ENCODE measurements at regions not wholly inside any gene's neighbourhood (a gene's known extent, or its start where the extent isn't known, plus 50 kb on each side); places are given as distances from the start of the nearest gene placed in this dataset.

DNA sequence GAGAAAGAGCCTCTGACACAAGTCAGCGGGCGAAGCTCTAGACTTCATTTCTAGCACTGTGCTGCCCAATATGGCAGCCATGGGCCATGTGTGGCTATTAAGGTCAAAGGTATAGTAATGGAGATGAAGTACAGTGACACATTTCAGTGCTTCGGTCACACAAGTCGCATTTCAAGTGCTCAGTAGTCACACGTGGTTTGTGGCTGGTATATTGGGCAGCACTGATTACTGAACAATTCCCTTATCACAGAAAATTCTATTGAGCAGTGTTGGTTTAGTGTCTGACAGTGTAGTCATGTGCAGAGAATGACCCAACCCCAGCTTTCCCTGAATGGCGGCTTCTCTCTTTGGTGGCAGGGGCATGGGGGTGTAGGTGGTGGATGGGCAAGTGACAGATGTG is 84.9 kb upstream of the SDK2 start:
- H3K27ac Mint-ChIP-seq, result no peak overlapping the region
- no peak for ATAC-seq
- DNase-seq, result no peak
- peaks cover 4% of the 10 kb centered on the region for H3K4me1 Mint-ChIP-seq
- H3K4me3 Mint-ChIP-seq, result no peak overlapping the region
- H3K9me3 ChIP-seq (ENCODE audit: control insufficient read depth, low read length, poor library complexity, severe bottlenecking), result no peaks in the 10 kb centered on the region
- H3K27me3 Mint-ChIP-seq, result no peaks in the 10 kb centered on the region
- peaks cover 2% of the 10 kb centered on the region for H3K36me3 Mint-ChIP-seq (ENCODE audit: low read depth)

DNA sequence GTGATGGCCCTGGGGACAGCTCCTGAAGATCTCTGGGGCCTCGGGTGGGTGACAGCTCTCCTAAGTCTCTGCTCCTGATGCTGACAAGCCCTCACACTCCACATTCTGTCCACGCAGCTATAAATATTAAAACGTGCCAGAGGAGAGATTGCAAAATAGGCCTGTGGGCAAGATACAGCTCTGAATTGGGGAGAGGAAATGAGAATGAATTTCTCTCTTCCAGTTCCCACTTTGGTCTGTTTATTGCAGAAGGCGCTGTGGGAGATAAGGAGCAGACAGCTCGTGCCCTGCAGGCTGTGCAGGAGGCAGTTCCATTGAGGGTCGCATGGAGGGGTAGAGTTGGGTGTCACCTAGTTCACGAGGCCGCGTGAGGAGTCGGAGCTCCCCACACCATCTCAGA is 87.5 kb upstream of the SDK2 start:
- ATAC-seq (no peak), DNase-seq (no peak)
- H3K9me3 ChIP-seq (ENCODE audit: control insufficient read depth, low read length, poor library complexity, severe bottlenecking), result no peaks in the 10 kb centered on the region
- Mint-ChIP-seq H3K27ac (no peak overlapping the region), H3K27me3 (no peaks in the 10 kb centered on the region), H3K4me3 (no peak overlapping the region), H3K4me1 (no peaks in the 10 kb centered on the region), H3K36me3 (ENCODE audit: low read depth) (peaks cover 2% of the 10 kb centered on the region)

DNA sequence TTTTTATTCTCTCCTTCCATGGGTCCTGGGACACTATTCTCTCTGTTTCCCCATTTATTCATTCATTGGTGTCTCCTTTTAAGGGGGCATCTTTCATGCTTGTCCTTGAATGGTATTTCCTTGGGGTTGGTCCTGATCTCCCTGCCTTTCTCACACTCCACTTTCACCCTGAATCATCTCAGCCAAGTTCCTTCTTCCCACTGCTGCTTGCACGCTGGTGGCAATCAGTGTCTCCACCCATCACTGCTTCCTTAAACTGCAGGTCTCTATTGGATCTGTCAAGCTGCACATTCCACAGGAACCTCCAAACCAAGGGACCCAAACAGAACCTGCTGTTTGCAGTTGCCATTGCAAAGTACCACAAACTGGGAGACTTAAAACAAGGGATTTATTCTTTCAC is 89.3 kb upstream of the SDK2 start:
- H3K4me1 Mint-ChIP-seq, result peaks cover 1% of the 10 kb centered on the region
- H3K4me3 Mint-ChIP-seq, result no peak overlapping the region
- DNase-seq, result no peak
- no peaks in the 10 kb centered on the region for H3K27me3 Mint-ChIP-seq
- ATAC-seq, result no peak
- H3K36me3 Mint-ChIP-seq (ENCODE audit: low read depth), result peaks cover 5% of the 10 kb centered on the region
- H3K27ac Mint-ChIP-seq, result no peak overlapping the region
- no peaks in the 10 kb centered on the region for H3K9me3 ChIP-seq (ENCODE audit: control insufficient read depth, low read length, poor library complexity, severe bottlenecking)

DNA sequence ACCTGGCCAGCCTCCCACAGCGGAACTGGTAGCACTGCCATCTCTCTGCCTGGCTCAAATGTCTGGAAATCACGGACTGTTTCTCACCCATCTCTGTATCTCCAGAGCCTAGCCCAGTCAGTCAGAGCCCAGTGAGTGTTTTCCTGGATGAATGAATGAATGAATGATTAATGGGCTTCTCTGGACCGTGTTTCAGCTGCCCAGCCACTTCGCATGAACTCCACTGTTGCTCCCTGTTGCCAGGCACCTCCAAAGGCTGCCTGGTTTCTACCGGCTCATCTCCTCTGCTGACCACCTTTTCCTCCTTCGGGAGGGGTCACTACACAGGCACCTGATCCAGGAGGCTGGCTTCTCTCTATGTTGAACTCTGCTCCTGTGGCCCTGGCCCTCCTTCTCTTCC is 91.0 kb upstream of the SDK2 start:
- Mint-ChIP-seq H3K27ac (no peak overlapping the region), H3K4me3 (no peak overlapping the region), H3K36me3 (ENCODE audit: low read depth) (peaks cover 5% of the 10 kb centered on the region), H3K27me3 (no peaks in the 10 kb centered on the region), H3K4me1 (peaks cover 7% of the 10 kb centered on the region)
- ATAC-seq, result no peak
- H3K9me3 ChIP-seq (ENCODE audit: control insufficient read depth, low read length, poor library complexity, severe bottlenecking), result no peaks in the 10 kb centered on the region
- no peak for DNase-seq

DNA sequence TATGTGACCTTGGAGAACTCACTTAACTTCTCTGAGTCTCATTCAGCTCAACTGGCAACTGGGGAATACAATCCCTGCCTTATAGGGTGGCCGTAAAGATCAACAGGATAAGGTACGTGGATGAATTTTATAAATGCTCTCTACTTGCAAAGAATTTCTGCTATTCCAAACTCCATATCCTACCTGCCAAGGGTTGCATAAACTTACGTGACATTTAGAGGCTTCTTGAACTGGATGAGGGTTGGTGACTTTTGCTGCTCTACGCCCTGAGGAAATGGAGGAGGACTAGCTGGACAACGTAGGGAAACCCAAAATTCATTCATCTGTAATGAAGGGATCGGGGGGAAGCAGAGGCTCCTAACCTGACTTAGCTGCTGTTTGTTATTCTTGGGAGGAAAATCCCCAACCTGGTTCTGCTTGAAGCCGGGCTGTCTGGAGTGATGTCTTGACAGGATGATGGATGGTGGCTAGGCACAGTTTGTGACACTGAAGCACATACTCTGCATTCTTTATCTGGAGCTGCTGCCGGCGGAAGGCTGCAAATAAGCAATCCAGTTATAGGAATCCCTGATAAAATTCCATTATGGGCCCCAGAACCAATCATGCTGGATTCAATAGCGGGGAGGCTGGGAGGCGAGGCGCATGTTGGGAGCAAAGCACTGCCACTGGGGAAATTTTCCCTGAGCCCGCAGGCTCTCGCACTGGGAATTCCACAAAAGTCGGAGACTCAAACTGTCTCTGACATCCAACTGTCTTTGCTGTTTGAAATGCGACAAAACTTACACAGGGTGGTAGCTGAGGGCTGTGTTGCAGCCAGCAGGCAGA is 94.7 kb upstream of the SDK2 start:
- Mint-ChIP-seq H3K27me3 (no peaks in the 10 kb centered on the region), H3K36me3 (ENCODE audit: low read depth) (peaks cover 3% of the 10 kb centered on the region), H3K4me3 (no peak overlapping the region), H3K4me1 (peaks cover 14% of the 10 kb centered on the region), H3K27ac (no peak overlapping the region)
- no peak for ATAC-seq
- DNase-seq, result no peak
- H3K9me3 ChIP-seq (ENCODE audit: control insufficient read depth, low read length, poor library complexity, severe bottlenecking), result no peaks in the 10 kb centered on the region

DNA sequence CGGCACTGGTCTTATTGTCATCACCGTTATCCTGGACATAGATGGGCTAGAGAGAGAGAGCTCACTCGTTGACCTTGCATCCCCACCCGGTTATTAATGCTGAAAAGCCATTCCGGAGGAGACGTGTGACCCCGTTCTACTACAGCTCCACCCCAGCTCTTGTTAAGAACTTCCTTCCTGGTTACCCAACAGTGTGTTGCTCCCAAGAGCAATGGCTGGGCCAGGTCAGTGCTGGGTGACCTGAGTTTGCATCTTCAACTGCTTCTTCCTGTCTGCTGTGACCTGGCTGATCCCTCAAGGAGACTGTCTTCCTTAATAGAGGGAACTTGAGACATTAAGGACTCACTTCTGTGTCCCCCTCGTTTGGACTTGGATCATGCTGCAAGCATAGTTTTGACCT is 96.1 kb upstream of the SDK2 start:
- no peaks in the 10 kb centered on the region for H3K9me3 ChIP-seq (ENCODE audit: control insufficient read depth, low read length, poor library complexity, severe bottlenecking)
- H3K27ac Mint-ChIP-seq, result no peak overlapping the region
- H3K27me3 Mint-ChIP-seq, result peaks cover 6% of the 10 kb centered on the region
- ATAC-seq, result no peak
- peaks cover 19% of the 10 kb centered on the region for H3K4me1 Mint-ChIP-seq
- no peak overlapping the region for H3K4me3 Mint-ChIP-seq
- DNase-seq, result no peak
- peaks cover 3% of the 10 kb centered on the region for H3K36me3 Mint-ChIP-seq (ENCODE audit: low read depth)

DNA sequence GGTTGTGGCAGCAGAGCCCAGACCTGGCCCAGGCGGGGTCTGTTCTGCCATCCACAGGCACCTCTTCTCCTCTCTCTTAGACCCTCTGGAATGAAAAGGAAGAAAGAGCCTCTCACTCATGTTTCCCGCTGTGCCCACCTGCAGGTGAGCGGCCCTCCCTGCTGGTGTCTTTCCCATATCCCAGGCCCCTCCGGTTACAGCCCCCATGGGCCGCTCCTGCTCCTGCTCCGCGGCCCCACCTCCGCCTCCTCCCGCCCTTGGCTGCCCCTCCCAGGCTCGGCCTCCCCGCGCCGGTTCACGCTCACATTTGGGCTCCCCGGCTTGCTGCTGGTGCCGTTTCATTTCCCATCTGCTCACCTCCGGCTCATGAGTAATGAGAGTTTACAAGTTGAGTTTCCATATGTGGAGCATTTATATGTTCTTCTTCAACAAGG is 98.7 kb upstream of the SDK2 start:
- H3K9me3 ChIP-seq (ENCODE audit: control insufficient read depth, low read length, poor library complexity, severe bottlenecking), result no peaks in the 10 kb centered on the region
- DNase-seq (no peak), ATAC-seq (no peak)
- Mint-ChIP-seq H3K27me3 (peaks cover 20% of the 10 kb centered on the region), H3K27ac (no peak overlapping the region), H3K36me3 (ENCODE audit: low read depth) (no peaks in the 10 kb centered on the region), H3K4me1 (peaks cover 19% of the 10 kb centered on the region), H3K4me3 (no peak overlapping the region)

DNA sequence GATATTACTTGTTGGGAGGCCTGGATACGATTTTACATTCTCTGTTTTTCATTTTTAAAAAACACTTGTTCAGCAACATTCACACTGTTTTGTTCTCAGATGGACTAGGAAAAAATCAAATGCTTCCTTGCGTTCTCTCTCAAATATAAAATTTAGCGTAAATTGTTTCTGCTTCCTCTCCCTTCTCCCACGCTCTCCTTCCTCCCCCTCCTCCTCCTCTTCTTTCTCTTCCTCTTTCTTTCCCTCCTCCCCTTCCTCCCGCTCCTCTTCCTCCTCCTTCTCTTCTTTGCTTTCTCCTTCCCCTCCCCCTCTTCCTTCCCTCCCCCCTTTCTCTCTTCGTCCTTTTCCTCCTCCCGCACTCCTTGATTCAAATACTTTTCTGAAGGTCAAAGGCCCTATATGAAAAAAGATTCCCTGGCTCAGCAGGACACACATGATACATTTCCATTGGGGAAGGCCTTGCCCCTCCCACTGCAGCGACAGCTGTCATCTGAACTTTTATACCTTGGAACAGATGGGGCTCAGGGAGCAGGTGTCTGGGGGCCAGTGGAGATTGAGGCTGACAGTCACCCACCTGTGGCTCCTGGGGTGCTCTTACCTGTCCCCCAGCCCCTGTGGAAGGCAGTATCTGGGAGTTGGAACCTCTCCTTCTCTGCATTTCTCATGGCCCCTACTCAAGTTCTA is 99.4 kb upstream of the SDK2 start:
- H3K4me3 Mint-ChIP-seq, result no peak overlapping the region
- no peaks in the 10 kb centered on the region for H3K9me3 ChIP-seq (ENCODE audit: control insufficient read depth, low read length, poor library complexity, severe bottlenecking)
- DNase-seq, result no peak
- H3K27me3 Mint-ChIP-seq, result peaks cover 24% of the 10 kb centered on the region
- no peak for ATAC-seq
- no peaks in the 10 kb centered on the region for H3K36me3 Mint-ChIP-seq (ENCODE audit: low read depth)
- H3K27ac Mint-ChIP-seq, result no peak overlapping the region
- peaks cover 17% of the 10 kb centered on the region for H3K4me1 Mint-ChIP-seq

DNA sequence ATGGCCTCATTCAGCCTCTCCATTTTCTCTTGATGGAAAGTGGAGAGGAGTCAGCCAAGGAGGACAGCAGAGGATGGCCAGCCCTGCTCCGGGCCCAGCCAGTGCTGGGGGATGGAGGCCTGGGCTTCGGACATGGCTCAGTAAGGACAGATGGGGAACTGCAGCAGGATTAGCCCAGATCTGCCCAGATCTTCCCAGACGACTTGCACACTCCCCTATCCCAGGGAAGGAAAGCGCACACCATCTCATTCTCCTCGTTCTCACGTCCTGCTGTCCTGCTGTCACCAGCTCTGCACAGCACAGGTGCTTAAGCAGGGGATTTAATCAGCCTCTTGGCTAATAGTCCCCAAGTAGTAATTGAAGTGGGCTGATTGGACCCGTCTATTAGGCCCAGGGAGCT is 100.2 kb upstream of the SDK2 start:
- H3K36me3 Mint-ChIP-seq (ENCODE audit: low read depth), result no peaks in the 10 kb centered on the region
- no peak overlapping the region for H3K27ac Mint-ChIP-seq
- ATAC-seq, result no peak
- DNase-seq, result no peak
- no peak overlapping the region for H3K4me3 Mint-ChIP-seq
- H3K4me1 Mint-ChIP-seq, result peaks cover 17% of the 10 kb centered on the region
- H3K9me3 ChIP-seq (ENCODE audit: control insufficient read depth, low read length, poor library complexity, severe bottlenecking), result no peaks in the 10 kb centered on the region
- H3K27me3 Mint-ChIP-seq, result peaks cover 24% of the 10 kb centered on the region

DNA sequence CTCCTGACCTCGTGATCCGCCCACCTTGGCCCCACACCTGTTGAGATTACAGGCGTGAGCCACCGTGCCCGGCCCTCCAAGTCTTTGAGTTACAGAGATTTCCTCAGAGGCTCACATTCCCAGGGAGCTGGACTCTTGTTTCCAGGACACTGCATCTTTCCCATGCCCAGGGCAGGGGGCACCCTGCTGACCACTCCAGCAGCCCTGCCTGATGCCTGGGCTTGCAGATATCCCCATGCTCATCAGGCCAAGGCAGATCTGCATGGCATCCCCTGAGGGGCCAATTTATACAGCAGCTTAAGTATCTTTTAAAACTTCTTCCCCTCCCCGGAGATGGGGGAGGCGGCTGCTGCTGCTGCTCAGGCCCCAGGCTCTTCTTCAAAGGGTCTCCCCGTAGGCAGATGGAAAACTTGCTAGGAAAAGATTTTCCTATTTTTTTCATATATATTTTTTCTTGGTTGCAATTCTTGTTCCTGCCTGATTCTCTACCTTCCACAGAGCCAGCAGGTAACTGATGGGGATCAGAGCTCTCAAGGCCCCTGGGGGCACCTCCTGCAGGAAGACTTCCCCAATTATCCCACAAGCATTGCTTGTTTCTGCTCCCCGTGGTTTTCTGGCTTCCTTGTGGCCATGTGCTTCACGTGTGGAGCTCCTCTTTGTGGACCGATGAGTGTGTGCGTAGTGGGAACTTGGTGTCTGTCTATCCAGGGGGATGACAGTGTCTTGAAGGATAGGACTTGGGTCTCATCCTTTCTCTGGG is 102.2 kb upstream of the SDK2 start:
- Mint-ChIP-seq H3K4me1 (peaks cover 4% of the 10 kb centered on the region), H3K36me3 (ENCODE audit: low read depth) (no peaks in the 10 kb centered on the region), H3K4me3 (no peak overlapping the region), H3K27ac (no peak overlapping the region), H3K27me3 (peaks cover 24% of the 10 kb centered on the region)
- no peaks in the 10 kb centered on the region for H3K9me3 ChIP-seq (ENCODE audit: control insufficient read depth, low read length, poor library complexity, severe bottlenecking)
- ATAC-seq, result no peak
- no peak for DNase-seq

DNA sequence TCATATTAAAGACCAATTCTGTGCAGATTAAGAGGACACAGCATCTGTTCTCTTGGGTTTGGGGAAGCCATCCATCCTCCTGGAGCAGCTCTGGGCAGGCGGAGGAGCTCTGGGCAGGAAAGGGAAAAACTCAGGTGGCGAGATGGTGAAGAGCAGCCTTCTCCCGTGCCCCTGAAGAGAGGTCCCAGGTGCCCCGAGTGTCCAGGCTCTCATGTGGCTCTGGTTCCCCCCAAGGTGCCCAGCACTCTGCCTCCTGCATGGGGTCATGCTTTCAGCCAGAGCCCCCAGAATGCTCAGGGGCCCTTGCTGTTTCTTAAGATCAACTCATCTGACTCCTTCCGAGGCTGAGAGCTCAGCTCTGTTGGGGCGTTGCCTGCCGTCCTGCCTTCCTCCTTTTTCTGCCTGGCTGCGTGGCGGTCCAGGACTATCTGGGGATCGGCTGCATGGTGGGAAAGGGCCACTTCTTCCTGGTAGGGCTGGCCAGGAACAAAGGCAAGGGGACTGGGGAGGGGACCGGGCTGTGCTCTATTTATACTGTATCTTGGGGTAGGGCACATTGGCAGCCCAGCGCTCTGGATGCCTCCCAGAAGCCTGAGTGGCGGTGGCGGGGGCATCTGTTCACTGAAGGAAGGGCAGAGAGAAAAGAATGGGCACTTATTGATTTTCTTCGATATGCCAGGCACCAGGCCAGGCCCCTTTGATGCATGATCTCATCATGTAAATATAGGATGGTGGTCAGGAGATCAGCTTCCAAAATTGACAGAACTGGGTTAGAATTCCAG is 103.2 kb upstream of the SDK2 start:
- H3K27ac Mint-ChIP-seq, result no peak overlapping the region
- no peaks in the 10 kb centered on the region for H3K36me3 Mint-ChIP-seq (ENCODE audit: low read depth)
- DNase-seq (no peak), ATAC-seq (no peak)
- H3K27me3 Mint-ChIP-seq, result peaks cover 24% of the 10 kb centered on the region
- no peak overlapping the region for H3K4me3 Mint-ChIP-seq
- H3K4me1 Mint-ChIP-seq, result peaks cover 4% of the 10 kb centered on the region
- H3K9me3 ChIP-seq (ENCODE audit: control insufficient read depth, low read length, poor library complexity, severe bottlenecking), result no peaks in the 10 kb centered on the region

DNA sequence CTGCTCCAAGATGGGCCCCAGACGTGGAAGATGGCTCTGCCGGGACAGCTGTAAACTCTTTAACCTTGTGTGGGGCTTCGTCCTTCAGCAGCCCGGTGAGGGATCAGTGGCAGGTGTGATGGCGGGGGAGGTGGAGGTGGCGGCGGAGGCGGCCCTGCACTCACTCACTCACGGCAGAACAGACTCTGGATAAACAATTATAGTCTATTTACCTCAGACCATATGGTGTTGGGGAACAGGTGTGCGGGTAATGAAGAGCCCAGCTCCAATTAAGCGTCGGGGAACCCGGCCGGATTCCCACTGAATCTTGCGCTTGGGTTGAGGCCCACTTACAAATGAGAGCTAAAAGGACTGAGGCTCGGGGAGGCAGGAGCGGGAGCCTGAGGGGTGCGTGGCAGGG is 104.3 kb upstream of the SDK2 start:
- Mint-ChIP-seq H3K4me3 (no peak overlapping the region), H3K4me1 (peaks cover 4% of the 10 kb centered on the region), H3K27ac (no peak overlapping the region), H3K36me3 (ENCODE audit: low read depth) (no peaks in the 10 kb centered on the region), H3K27me3 (peaks cover 24% of the 10 kb centered on the region)
- no peaks in the 10 kb centered on the region for H3K9me3 ChIP-seq (ENCODE audit: control insufficient read depth, low read length, poor library complexity, severe bottlenecking)
- DNase-seq (no peak), ATAC-seq (no peak)

DNA sequence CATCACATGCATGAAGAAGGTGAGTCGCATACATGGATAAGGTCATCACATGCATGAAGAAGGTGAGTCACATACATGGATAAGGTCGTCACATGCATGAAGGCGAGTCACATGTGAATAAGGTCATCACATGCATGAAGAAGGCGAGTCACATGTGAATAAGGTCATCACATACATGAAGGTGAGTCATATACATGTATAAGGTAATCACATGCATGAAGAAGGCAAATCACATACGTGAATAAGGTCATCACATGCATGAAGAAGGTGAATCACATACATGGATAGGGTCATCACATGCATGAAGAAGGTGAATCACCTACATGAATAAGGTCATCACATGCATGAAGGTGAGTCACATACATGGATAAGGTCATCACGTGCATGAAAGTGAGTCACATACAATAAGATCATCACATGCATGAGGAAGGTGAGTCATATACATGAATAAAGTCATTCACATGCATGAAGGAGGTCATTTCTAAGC is 105.1 kb upstream of the SDK2 start:
- Mint-ChIP-seq H3K4me1 (peaks cover 4% of the 10 kb centered on the region), H3K4me3 (no peak overlapping the region), H3K36me3 (ENCODE audit: low read depth) (no peaks in the 10 kb centered on the region), H3K27me3 (peaks cover 24% of the 10 kb centered on the region), H3K27ac (no peak overlapping the region)
- ATAC-seq (no peak), DNase-seq (no peak)
- no peaks in the 10 kb centered on the region for H3K9me3 ChIP-seq (ENCODE audit: control insufficient read depth, low read length, poor library complexity, severe bottlenecking)
